ENCODE measurements at regions not wholly inside any gene's neighbourhood (a gene's known extent, or its start where the extent isn't known, plus 50 kb on each side); places are given as distances from the start of the nearest gene placed in this dataset.

- Histone ChIP-seq H4K20me1 (ENCODE audit: insufficient read depth) (no peaks in the 10 kb centered on the region), H3F3A (ENCODE audit: insufficient read depth, low read depth) (no peaks in the 10 kb centered on the region), H3K4me3 (no peak overlapping the region), H3K79me2 (ENCODE audit: low read depth) (no peaks in the 10 kb centered on the region), H3K27ac (no peak overlapping the region), H3K36me3 (ENCODE audit: low read depth) (no peaks in the 10 kb centered on the region), H2AFZ (no peak overlapping the region), H3K9me3 (ENCODE audit: insufficient read depth, low read depth) (no peaks in the 10 kb centered on the region), H3K4me1 (replicated peaks; ENCODE audit: insufficient read depth) (no peaks in the 10 kb centered on the region), H3K27me3 (ENCODE audit: insufficient read depth, low read depth) (no peaks in the 10 kb centered on the region), H3K4me2 (no peak overlapping the region), H3K9me2 (ENCODE audit: insufficient read depth) (no peaks in the 10 kb centered on the region)
- DNase-seq = no peak
- TF ChIP-seq CTCF (conservative IDR thresholded peaks at IDR 0.05) (no peak), EZH2 (IDR thresholded peaks at IDR 0.05; ENCODE audit: low read depth) (no peak)
- ChIA-PET POLR2A (ENCODE audit: unreplicated experiment) (no interaction called here), CTCF (no interaction called here)
- intact Hi-C loops (cut with micrococcal nuclease; ENCODE audit: unreplicated experiment) = no loop called here
- BruUV-seq (replicated peaks) = no TSS peak
These were observed 104.6 kb upstream of the NWD2 start for GRCh38 chr4:37139987-37140386.

- H3K36me3 ChIP-seq (ENCODE audit: low read depth) = no peaks in the 10 kb centered on the region
- no peaks in the 10 kb centered on the region for H3K27me3 ChIP-seq (ENCODE audit: insufficient read depth, low read depth)
- H3K79me2 ChIP-seq (ENCODE audit: low read depth) = no peaks in the 10 kb centered on the region
- no peak overlapping the region for H3K27ac ChIP-seq
- intact Hi-C loops (cut with micrococcal nuclease; ENCODE audit: unreplicated experiment) = no loop called here
- no peak for TF ChIP-seq CTCF (conservative IDR thresholded peaks at IDR 0.05)
- TF ChIP-seq EZH2 (IDR thresholded peaks at IDR 0.05; ENCODE audit: low read depth) = no peak
- DNase-seq = no peak
- no peaks in the 10 kb centered on the region for H3K4me1 ChIP-seq (replicated peaks; ENCODE audit: insufficient read depth)
- no peak overlapping the region for H3K4me3 ChIP-seq
- ChIA-PET CTCF (no interaction called here), POLR2A (ENCODE audit: unreplicated experiment) (no interaction called here)
- H4K20me1 ChIP-seq (ENCODE audit: insufficient read depth) = no peaks in the 10 kb centered on the region
- no peaks in the 10 kb centered on the region for H3F3A ChIP-seq (ENCODE audit: insufficient read depth, low read depth)
- no peak overlapping the region for H2AFZ ChIP-seq
- no peaks in the 10 kb centered on the region for H3K9me2 ChIP-seq (ENCODE audit: insufficient read depth)
- no TSS peak for BruUV-seq (replicated peaks)
- H3K9me3 ChIP-seq (ENCODE audit: insufficient read depth, low read depth) = no peaks in the 10 kb centered on the region
- no peak overlapping the region for H3K4me2 ChIP-seq
These were observed 98.3 kb upstream of the NWD2 start for GRCh38 chr4:37146260-37146659.

GRCh38 chr4:37157476-37158167 lies 86.9 kb upstream of the NWD2 start:
- ChIA-PET POLR2A (ENCODE audit: unreplicated experiment) (no interaction called here), CTCF (no interaction called here)
- H3K4me3 ChIP-seq = no peak overlapping the region
- H3K4me2 ChIP-seq = no peak overlapping the region
- no peak for TF ChIP-seq CTCF (conservative IDR thresholded peaks at IDR 0.05)
- TF ChIP-seq EZH2 (IDR thresholded peaks at IDR 0.05; ENCODE audit: low read depth) = no peak
- BruUV-seq (replicated peaks) = no TSS peak
- intact Hi-C loops (cut with micrococcal nuclease; ENCODE audit: unreplicated experiment) = no loop called here
- DNase-seq = no peak
- no peaks in the 10 kb centered on the region for H3K36me3 ChIP-seq (ENCODE audit: low read depth)
- no peak overlapping the region for H2AFZ ChIP-seq
- H3K4me1 ChIP-seq (replicated peaks; ENCODE audit: insufficient read depth) = no peaks in the 10 kb centered on the region
- H4K20me1 ChIP-seq (ENCODE audit: insufficient read depth) = no peaks in the 10 kb centered on the region
- H3K27me3 ChIP-seq (ENCODE audit: insufficient read depth, low read depth) = no peaks in the 10 kb centered on the region
- no peaks in the 10 kb centered on the region for H3K9me2 ChIP-seq (ENCODE audit: insufficient read depth)
- no peak overlapping the region for H3K27ac ChIP-seq
- no peaks in the 10 kb centered on the region for H3K9me3 ChIP-seq (ENCODE audit: insufficient read depth, low read depth)
- H3F3A ChIP-seq (ENCODE audit: insufficient read depth, low read depth) = no peaks in the 10 kb centered on the region
- H3K79me2 ChIP-seq (ENCODE audit: low read depth) = no peaks in the 10 kb centered on the region

All from PC-9 (cell line).